ENCODE measurements at regions not wholly inside any gene's neighbourhood (a gene's known extent, or its start where the extent isn't known, plus 50 kb on each side); places are given as distances from the start of the nearest gene placed in this dataset.

- no peak overlapping the region for H3K27ac ChIP-seq (ENCODE audit: low read depth in 2 of 2, low read length in 1 of 2)
- no peak overlapping the region for H3K4me2 ChIP-seq
- no peaks in the 10 kb centered on the region for H3K79me2 ChIP-seq (ENCODE audit: insufficient read depth)
- H3K4me3 ChIP-seq (ENCODE audit: low read depth in 2 of 2, low read length in 1 of 2), result no peak overlapping the region
- H3F3A ChIP-seq (replicated peaks; ENCODE audit: insufficient read depth), result no peaks in the 10 kb centered on the region
- TF ChIP-seq CHD2 (IDR thresholded peaks at IDR 0.05; ENCODE audit: low read length, partially characterized antibody) (no peak), FOXM1 (IDR thresholded peaks at IDR 0.05; ENCODE audit: low read depth) (no peak), MAX (IDR thresholded peaks at IDR 0.05; ENCODE audit: low read depth) (no peak), FOXJ3 (CRISPR knock-in tag; IDR thresholded peaks at IDR 0.05) (no peak), IRF3 (IDR thresholded peaks at IDR 0.05; ENCODE audit: low read depth, low read length) (no peak), TEAD4 (IDR thresholded peaks at IDR 0.05; ENCODE audit: borderline replicate concordance, insufficient read depth) (no peak), FOSL2 (IDR thresholded peaks at IDR 0.05; ENCODE audit: borderline replicate concordance, low read depth) (no peak), EP300 (IDR thresholded peaks at IDR 0.05; ENCODE audit: borderline replicate concordance in 1 of 2, low read depth in 1 of 2, low read length in 1 of 2) (no peak)
- ChIA-PET POLR2A (no interaction called here), CTCF (no interaction called here)
- H3K9me2 ChIP-seq, result no peaks in the 10 kb centered on the region
- WGBS (ENCODE audit: low lambda C conversion rate), result 22% methylated on average over 1 of the region's 1 CpG
- H2AFZ ChIP-seq (ENCODE audit: low read depth), result no peak overlapping the region
- no peaks in the 10 kb centered on the region for H3K27me3 ChIP-seq (ENCODE audit: insufficient read depth)
- DNase-seq, result no peak
- H3K4me1 ChIP-seq (ENCODE audit: control insufficient read depth in 1 of 2, insufficient read depth in 2 of 2, low read depth in 1 of 2, low read length in 1 of 2), result no peaks in the 10 kb centered on the region
- peaks cover 0 to 7% of the 10 kb centered on the region in 2 experiments for H3K36me3 ChIP-seq (replicated peaks in 1 of 2; ENCODE audit: control insufficient read depth in 1 of 2, insufficient read depth in 2 of 2, low read length in 1 of 2)
- H3K9me3 ChIP-seq, result no peaks in the 10 kb centered on the region; the same call in 1 of the 2 replicates
- H3K9ac ChIP-seq, result no peak overlapping the region
- H4K20me1 ChIP-seq (ENCODE audit: insufficient read depth), result no peaks in the 10 kb centered on the region
Measured at GRCh38 chr12:58521796-58522195, 398.5 kb downstream of the LRIG3 start.

GRCh38 chr12:58523360-58523759 lies 396.9 kb downstream of the LRIG3 start:
- no peak overlapping the region for H2AFZ ChIP-seq (ENCODE audit: low read depth)
- ChIA-PET POLR2A (no interaction called here), CTCF (no interaction called here)
- TF ChIP-seq TAF1 (IDR thresholded peaks at IDR 0.05; ENCODE audit: borderline replicate concordance, low read depth, low read length), result no peak
- no peak for TF ChIP-seq FOSL2 (IDR thresholded peaks at IDR 0.05; ENCODE audit: borderline replicate concordance, low read depth)
- no peak for TF ChIP-seq IRF3 (IDR thresholded peaks at IDR 0.05; ENCODE audit: low read depth, low read length)
- TF ChIP-seq FOXM1 (IDR thresholded peaks at IDR 0.05; ENCODE audit: low read depth), result no peak
- TF ChIP-seq MXI1 (IDR thresholded peaks at IDR 0.05; ENCODE audit: low read depth, low read length), result no peak
- TF ChIP-seq TCF12 (IDR thresholded peaks at IDR 0.05), result no peak
- TF ChIP-seq RAD21 (IDR thresholded peaks at IDR 0.05; ENCODE audit: low read length), result no peak
- no peak for TF ChIP-seq EZH2phosphoT487 (IDR thresholded peaks at IDR 0.05; ENCODE audit: borderline replicate concordance, low read depth)
- peaks cover 0 to under 1% of the 10 kb centered on the region in 2 experiments for H3K36me3 ChIP-seq (replicated peaks in 1 of 2; ENCODE audit: control insufficient read depth in 1 of 2, insufficient read depth in 2 of 2, low read length in 1 of 2)
- H3K9me3 ChIP-seq, result no peaks in the 10 kb centered on the region
- no peaks in the 10 kb centered on the region for H3K27me3 ChIP-seq (ENCODE audit: insufficient read depth)
- H3K4me2 ChIP-seq, result no peak overlapping the region
- H3K79me2 ChIP-seq (ENCODE audit: insufficient read depth), result no peaks in the 10 kb centered on the region
- H3K9me2 ChIP-seq, result no peaks in the 10 kb centered on the region
- DNase-seq, result no peak
- no peak overlapping the region for H3K4me3 ChIP-seq (ENCODE audit: low read depth in 2 of 2, low read length in 1 of 2)
- no peaks in the 10 kb centered on the region for H4K20me1 ChIP-seq (ENCODE audit: insufficient read depth)
- no peak overlapping the region for H3K27ac ChIP-seq (ENCODE audit: low read depth in 2 of 2, low read length in 1 of 2)
- H3F3A ChIP-seq (replicated peaks; ENCODE audit: insufficient read depth), result no peaks in the 10 kb centered on the region
- H3K9ac ChIP-seq, result no peak overlapping the region
- H3K4me1 ChIP-seq (ENCODE audit: control insufficient read depth in 1 of 2, insufficient read depth in 2 of 2, low read depth in 1 of 2, low read length in 1 of 2), result peaks cover 0 to under 1% of the 10 kb centered on the region in 2 experiments; a peak in 1 of 4 replicates
